ENCODE measurements at regions not wholly inside any gene's neighbourhood (a gene's known extent, or its start where the extent isn't known, plus 50 kb on each side); places are given as distances from the start of the nearest gene placed in this dataset.
"Not testable (repeated sequence)": the region's sequence is repeated elsewhere in the genome, so short reads cannot be mapped to it uniquely, and the experiment has no call there.

DNA sequence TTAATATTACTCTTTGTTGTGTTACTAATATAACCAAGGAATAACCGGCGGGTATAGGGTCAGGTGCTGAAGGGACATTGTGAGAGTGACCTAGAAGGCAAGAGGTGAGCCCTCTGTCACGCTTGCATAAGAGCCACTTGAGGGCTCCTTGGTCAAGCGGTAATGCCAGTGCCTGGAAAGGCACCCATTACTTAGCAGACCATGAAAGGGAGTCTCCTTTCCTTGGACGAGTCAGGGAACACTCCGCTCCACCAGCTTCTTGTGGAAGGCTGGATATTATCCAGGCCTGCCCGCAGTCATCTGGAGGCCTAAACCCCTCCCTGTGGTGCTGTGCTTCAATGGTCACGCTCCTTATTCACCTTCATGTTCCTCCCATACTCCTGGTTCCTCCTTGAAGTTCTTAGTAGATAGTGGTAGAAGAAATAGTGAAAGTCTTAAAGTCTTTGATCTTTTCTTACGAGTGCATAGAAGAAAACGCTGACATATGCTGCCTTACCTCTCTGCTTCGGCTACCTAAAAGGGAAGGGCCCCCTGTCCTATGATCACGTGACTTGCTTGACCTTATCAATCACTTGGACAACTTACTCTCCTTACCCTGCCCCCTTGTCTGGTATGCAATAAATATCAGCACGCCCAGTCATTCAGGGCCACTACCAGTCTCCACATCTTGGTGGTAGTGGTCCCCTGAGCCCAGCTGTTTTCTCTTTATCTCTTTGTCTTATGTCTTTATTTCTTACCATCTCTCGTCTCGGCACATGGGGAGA, 59.6 kb upstream of the DMRTB1 start:
- DNase-seq (ENCODE audit: low spot score) = not testable (repeated sequence)

- no peak for DNase-seq (ENCODE audit: low spot score)
These were observed 58.2 kb upstream of the DMRTB1 start for GRCh38 chr1:53400761-53401674.

DNA sequence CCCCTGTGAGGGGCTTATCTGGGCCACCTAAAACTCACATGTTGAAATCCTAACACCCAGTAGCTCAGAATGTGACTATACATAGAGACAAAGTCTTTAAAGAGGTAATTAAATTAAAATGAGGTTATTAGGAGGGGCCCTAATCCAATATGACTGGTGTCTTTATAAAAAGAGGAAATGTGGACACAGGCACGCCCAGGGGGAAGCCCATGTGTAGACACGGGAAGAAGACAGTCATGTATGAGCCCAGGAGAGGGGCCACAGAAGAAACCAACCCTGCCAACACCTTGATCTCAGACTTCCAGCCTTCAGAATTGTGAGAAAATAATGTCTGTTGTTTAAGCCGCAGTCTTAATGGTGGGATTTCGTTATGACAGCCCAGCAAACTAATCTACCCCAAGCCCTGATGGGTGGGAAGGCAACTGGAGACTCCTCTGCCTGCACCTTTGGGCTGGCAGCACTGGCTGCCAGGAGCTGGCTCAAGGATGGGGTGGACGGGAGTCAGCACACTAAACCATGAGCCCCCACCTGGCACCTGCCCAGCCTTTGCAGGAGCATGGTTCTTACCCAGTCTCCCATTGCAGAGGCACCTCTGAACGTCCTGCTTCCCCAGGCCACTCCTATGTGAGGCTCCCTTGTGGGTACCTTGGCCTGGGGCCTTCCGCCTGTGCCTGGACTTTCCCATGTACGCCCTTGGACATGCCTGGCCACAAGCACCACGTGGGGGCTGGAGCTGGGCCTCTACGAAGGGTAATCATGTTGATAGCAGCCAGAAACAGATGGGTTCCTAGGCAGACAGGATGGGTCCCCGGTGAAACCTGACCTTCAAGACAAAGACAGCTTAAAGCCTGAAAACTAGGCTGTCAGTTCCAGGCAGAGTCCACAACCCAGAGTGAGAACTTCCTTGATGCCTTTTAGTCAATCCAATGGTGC, 57.1 kb upstream of the DMRTB1 start:
- DNase-seq (ENCODE audit: low spot score) = no peak

GRCh38 chr1:53402891-53403655, 56.1 kb upstream of the DMRTB1 start:
- no peak for DNase-seq (ENCODE audit: low spot score)

DNA sequence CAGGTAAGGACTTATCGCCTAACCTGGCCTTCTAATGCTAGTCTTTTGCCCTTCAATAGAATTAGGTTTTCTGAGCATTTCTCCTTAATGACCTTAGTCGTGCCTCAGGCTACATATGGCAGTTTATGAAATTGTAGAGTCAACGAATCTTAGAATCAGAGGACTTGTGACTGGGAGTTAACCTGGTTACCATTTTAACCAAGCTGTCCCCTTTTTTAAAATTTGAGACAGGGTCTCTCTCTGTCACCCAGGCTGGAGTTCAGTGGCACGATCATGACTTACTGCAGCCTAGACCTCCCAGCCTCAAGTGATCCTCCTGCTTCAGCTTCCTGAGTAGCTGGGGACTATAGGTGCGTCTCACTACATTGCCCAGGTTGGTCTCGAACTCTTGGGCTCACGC, 53.5 kb upstream of the DMRTB1 start:
- no peak for DNase-seq (ENCODE audit: low spot score)

DNA sequence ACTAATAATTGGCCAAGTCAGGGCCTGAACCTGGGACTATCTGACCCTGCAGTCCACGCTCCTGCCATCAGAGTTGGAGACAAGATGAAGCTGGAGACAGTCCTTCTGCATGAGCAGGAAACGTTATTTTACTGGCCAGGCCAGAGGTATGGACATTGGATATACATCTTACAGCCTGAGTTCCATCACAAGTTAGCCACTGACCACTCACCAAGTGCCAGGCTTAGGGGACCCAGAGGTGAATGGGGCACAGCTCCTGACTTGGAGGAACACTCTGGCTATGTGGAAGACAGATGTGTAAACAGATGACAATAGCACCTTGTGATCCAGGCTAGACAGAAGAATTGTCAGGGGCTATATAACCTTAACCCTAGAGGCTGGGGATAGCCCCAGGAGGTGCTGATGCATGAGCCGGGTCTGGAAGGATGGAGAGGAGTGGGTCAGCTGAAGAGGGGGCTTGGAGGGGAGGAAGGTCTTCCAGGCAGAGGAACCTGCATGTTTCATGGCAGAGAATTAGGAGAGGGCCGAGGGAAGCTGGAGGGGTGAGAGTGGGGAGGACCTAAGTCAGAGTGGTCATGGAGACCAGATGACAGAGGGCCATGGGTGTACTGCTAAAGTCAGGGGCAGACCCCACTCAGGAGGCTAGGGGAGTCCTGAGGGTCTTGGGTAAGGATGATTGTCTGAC, 52.5 kb upstream of the DMRTB1 start:
- DNase-seq (ENCODE audit: low spot score) = no peak

DNA sequence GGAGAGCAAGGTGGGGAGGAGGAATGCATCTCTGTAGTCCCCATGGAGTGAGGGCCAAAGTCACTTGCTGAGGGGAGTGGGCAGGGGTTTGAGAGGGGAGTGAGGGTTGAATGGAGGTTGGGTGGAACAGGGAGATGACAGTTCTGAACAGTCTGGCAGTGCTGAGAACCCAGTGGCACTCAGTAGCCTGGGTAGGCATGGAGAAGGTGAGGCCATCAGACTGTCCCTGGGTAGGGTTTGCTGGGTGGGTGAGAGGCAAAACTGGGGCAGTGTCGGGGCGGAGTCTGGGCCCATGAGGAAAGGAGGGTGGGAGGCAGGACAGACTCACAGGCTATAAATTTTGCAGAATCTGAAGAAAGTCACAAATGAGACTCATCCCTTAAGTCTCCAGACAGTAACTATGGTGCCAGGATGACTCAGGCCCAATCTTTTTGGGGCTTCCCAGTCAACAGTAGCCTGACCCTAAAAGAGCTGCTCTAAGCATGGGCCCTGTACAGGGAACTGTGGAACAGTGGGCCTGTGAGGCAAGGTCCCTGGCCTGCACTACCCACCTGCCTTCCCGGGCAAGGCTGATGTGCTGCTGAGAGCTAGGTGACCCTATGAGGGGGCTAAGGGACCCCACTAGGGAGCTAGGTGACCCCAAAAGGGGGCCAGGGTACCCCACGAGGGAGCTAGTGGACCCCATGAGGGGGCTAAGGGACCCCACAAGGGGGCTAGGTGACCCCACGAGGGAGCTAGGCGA, 51.0 kb upstream of the DMRTB1 start:
- DNase-seq (ENCODE audit: low spot score) = no peak

DNA sequence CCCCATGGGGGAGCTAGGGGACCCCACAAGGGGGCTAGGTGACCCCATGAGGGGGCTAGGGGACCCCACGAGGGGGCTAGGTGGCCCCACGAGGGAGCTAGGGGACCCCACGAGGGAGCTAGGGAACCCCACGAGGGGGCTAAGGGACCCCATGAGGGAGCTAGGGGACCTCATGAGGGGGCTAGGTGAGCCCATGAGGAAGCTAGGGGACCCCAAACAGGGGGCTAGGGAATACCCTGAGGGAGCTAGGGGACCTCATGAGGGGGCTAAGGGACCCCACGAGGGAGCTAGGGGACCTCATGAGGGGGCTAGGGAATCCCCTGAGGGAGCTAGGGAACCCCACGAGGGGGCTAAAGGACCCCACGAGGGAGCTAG, 50.5 kb upstream of the DMRTB1 start:
- DNase-seq (ENCODE audit: low spot score) = no peak

DNA sequence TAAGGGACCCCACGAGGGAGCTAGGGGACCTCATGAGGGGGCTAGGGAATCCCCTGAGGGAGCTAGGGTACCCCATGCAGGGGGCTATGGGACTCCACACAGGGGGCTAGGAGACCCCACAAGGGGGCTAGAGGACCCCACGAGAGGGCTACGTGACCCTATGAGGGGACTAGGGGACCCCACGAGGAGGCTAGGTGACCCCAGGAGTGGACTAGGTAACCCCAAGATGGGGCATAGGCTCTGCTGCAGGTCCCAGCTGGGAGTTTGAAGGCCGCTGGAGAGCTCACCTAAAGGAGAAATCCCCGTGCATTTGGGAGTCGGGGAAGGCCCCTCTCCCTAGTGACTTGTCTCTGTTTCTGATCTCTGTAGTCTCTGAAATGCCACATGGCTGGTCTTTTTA, 50.0 kb upstream of the DMRTB1 start:
- DNase-seq (ENCODE audit: low spot score) = no peak

All from hematopoietic multipotent progenitor cell treated with erythropoietin and hydrocortisone succinate and interleukin-3 and kit ligand, for 17 days (in vitro differentiated cells).